ENCODE measurements at regions not wholly inside any gene's neighbourhood (a gene's known extent, or its start where the extent isn't known, plus 50 kb on each side); places are given as distances from the start of the nearest gene placed in this dataset.

DNA sequence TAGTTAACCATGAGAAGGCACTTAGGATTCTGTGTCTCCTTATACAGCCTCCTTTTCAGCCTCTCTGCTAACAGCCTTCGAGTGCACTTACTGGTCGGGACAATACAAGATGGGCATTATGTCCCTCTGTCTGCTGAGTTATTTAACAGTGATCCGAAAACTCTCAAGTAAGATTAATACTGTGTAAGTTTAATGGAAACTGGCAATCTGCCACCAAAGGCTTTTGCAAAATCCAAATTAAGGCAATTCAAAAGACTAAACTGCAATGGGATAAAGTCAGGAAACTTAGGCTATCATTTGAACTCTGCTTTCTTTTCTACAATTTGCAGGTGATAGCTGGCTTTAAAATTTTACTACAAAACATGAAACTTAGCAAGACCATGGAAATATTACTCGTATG, 477.8 kb downstream of the TFEC start:
- Mint-ChIP-seq H3K36me3 (ENCODE audit: low read depth) (no peaks in the 10 kb centered on the region), H3K9me3 (no peaks in the 10 kb centered on the region), H3K4me1 (ENCODE audit: low read depth) (no peaks in the 10 kb centered on the region), H3K27ac (no peak overlapping the region), H3K27me3 (no peaks in the 10 kb centered on the region), H3K4me3 (no peak overlapping the region)
- intact Hi-C loops (cut with micrococcal nuclease) = no loop called here
- DNase-seq = no peak
- no peak for ATAC-seq
- ChIA-PET CTCF (no interaction called here), POLR2A (no interaction called here)
- TF ChIP-seq, protein P1, sequence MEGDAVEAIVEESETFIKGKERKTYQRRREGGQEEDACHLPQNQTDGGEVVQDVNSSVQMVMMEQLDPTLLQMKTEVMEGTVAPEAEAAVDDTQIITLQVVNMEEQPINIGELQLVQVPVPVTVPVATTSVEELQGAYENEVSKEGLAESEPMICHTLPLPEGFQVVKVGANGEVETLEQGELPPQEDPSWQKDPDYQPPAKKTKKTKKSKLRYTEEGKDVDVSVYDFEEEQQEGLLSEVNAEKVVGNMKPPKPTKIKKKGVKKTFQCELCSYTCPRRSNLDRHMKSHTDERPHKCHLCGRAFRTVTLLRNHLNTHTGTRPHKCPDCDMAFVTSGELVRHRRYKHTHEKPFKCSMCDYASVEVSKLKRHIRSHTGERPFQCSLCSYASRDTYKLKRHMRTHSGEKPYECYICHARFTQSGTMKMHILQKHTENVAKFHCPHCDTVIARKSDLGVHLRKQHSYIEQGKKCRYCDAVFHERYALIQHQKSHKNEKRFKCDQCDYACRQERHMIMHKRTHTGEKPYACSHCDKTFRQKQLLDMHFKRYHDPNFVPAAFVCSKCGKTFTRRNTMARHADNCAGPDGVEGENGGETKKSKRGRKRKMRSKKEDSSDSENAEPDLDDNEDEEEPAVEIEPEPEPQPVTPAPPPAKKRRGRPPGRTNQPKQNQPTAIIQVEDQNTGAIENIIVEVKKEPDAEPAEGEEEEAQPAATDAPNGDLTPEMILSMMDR (IDR thresholded peaks at IDR 0.05) = no peak

DNA sequence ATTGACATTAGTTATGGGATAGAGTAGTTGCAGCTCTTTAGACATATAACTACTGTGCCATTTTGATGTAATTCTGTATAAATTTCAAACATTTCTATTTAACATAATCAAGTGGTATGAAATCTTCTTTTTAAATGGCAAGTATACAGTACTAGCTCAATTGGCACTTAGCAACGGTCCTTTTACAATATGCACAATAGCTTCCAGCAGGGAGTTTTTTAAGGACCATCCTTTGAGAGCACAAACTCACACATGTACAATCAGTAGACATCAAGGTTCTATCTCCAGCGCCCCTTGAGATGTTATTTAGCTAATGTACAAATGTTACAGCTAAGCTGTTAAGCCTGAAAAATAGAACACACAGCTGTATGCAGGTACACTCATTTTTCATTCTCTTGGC, 480.7 kb downstream of the TFEC start:
- no peaks in the 10 kb centered on the region for H3K36me3 Mint-ChIP-seq (ENCODE audit: low read depth)
- no peaks in the 10 kb centered on the region for H3K4me1 Mint-ChIP-seq (ENCODE audit: low read depth)
- H3K9me3 Mint-ChIP-seq = no peaks in the 10 kb centered on the region
- CTCF ChIA-PET = no interaction called here
- H3K4me3 Mint-ChIP-seq = no peak overlapping the region
- no peaks in the 10 kb centered on the region for H3K27me3 Mint-ChIP-seq
- no peak for DNase-seq
- TF ChIP-seq, protein P1 (IDR thresholded peaks at IDR 0.05) = no peak
- POLR2A ChIA-PET = no interaction called here
- intact Hi-C loops (cut with micrococcal nuclease) = no loop called here
- H3K27ac Mint-ChIP-seq = no peak overlapping the region
- ATAC-seq = no peak

DNA sequence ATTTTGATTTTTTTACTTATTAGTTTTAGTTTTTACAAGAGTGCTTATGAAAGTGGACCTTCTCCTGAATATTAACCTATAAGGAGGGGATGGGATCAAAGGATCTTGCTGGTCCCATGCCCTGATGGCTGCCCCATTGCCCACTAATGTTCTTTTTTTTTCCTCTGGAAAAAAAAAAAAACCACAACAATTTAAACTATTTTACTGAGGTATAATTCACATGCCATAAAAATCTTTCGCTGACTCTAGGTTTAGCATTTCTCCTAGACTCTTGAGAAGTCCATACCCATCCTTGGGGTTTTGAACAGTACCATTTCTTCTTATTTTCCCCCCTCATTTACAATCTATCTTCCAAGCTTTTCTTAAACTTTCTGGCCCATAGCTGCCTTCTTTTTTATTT, 481.8 kb downstream of the TFEC start:
- Mint-ChIP-seq H3K4me1 (ENCODE audit: low read depth) (no peaks in the 10 kb centered on the region), H3K27me3 (no peaks in the 10 kb centered on the region), H3K36me3 (ENCODE audit: low read depth) (no peaks in the 10 kb centered on the region), H3K27ac (no peak overlapping the region), H3K9me3 (no peaks in the 10 kb centered on the region), H3K4me3 (no peak overlapping the region)
- no peak for ATAC-seq
- CTCF ChIA-PET = no interaction called here
- POLR2A ChIA-PET = no interaction called here
- TF ChIP-seq, protein P1 (IDR thresholded peaks at IDR 0.05) = no peak
- no peak for DNase-seq
- intact Hi-C loops (cut with micrococcal nuclease) = no loop called here

DNA sequence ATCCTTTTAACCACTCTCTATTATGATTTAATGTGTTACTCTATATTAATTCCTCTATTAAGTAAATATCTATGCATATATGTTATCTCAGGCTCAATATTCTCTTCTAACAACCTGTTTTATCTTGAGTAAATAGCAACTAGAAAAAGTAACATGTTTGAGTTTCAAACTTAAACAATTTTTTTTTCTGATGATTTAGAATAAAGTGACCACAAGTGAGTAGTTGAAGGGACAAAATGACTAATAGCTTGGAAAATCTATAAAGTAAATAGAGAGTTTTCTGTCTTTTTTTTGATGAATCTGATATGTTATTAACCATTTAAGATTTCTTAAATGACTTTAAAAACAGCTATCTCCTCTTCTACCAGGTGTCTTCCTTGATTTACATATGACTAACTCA, 483.8 kb downstream of the TFEC start:
- no peak for DNase-seq
- Mint-ChIP-seq H3K9me3 (no peaks in the 10 kb centered on the region), H3K4me3 (no peak overlapping the region), H3K27ac (no peak overlapping the region), H3K36me3 (ENCODE audit: low read depth) (no peaks in the 10 kb centered on the region), H3K4me1 (ENCODE audit: low read depth) (no peaks in the 10 kb centered on the region), H3K27me3 (no peaks in the 10 kb centered on the region)
- TF ChIP-seq, protein P1 (IDR thresholded peaks at IDR 0.05) = no peak
- ChIA-PET CTCF (no interaction called here), POLR2A (no interaction called here)
- intact Hi-C loops (cut with micrococcal nuclease) = no loop called here
- ATAC-seq = no peak

DNA sequence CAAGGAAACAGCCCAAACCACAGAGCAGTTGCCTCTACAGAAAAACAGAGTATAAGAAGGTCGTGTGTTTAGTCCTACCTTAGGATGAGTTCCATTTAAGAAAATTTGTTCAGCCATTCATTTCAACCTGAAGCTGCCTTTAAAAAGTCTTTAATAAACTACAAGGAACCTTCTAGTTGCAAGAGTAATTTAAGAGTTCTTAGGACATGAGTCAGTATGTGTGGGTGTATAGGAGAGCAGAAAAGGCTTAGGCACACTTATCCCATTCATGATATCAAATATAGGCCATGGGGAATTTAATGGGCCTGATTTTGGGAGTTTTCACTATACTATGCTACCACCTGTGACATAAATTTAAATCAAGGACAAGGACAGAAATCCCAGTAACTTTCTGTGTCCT, 496.8 kb downstream of the TFEC start:
- H3K36me3 Mint-ChIP-seq (ENCODE audit: low read depth) = no peaks in the 10 kb centered on the region
- DNase-seq (no peak), ATAC-seq (no peak)
- peaks cover 2% of the 10 kb centered on the region for H3K27me3 Mint-ChIP-seq
- H3K4me3 Mint-ChIP-seq = no peak overlapping the region
- ChIA-PET POLR2A (no interaction called here), CTCF (no interaction called here)
- H3K27ac Mint-ChIP-seq = no peak overlapping the region
- H3K4me1 Mint-ChIP-seq (ENCODE audit: low read depth) = no peaks in the 10 kb centered on the region
- TF ChIP-seq, protein P1 (IDR thresholded peaks at IDR 0.05) = no peak
- intact Hi-C loops (cut with micrococcal nuclease) = no loop called here
- H3K9me3 Mint-ChIP-seq = no peaks in the 10 kb centered on the region
